ENCODE measurements at regions not wholly inside any gene's neighbourhood (a gene's known extent, or its start where the extent isn't known, plus 50 kb on each side); places are given as distances from the start of the nearest gene placed in this dataset.
"Not testable (repeated sequence)": the region's sequence is repeated elsewhere in the genome, so short reads cannot be mapped to it uniquely, and the experiment has no call there.

- no peak for DNase-seq
Observed at GRCh38 chr1:166703726-166704462, 135.4 kb upstream of the POGK start.

- no peak for DNase-seq
Observed at GRCh38 chr1:166705376-166706289, 133.6 kb upstream of the POGK start.

DNA sequence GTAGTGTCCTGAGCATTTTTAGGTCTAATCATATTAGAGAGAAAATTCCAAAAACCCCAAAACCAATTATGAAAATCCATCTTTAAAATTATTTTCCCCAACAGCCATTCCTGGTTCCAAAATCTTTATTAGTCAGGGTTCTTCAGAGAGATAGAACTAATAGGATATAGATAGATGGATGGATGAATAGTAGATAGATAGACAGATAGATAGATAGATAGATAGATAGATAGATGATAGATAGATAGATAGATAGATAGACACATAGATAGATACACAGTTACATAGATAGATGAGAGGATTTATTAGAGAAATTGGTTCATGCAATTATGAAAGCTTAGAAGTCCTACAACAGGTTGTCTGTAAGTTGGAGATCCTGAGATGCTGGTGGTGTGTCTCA, 122.7 kb upstream of the POGK start:
- DNase-seq: no peak

DNA sequence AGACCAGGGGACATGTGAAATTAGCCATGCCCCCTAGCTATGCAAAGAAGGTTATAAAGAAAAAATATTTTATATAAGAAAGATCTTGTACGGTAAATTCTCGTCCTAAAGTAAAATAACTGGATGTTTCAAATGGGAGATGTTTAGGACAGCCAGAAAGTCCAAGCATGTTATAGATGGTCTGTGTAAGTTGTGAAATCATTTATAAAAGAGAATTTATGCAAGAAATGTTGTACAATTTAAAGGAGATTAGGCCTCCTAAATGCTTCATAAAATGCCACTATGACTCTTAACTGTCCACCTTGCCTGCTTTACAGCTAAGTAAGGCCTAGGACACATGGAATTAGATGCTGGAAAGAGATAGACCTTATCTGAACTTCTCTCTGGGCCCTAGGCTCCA, 118.1 kb upstream of the POGK start:
- DNase-seq: no peak

GRCh38 chr1:166730299-166730888, 108.9 kb upstream of the POGK start:
- DNase-seq: no peak

GRCh38 chr1:166738140-166738539, 101.1 kb upstream of the POGK start:
- DNase-seq: no peak

DNA sequence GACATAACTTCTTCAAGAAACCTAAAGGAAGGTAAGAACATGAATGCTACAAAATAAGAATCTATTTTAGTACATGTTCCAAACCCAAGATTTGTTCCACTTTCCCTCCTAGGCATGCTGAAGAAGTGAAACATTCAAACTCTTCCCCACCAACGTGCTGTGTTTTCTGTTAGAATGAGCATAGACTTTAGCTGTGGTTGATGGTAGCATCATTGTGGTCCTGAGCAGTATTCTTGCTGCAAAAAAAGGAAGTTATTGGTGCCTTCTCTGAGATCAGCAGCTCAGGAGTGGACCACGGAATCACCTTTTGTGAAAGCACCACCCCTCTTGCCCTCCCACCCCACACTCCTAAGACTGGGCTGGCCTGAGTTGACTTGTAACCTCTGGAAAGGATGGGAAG, 100.4 kb upstream of the POGK start:
- no peak for DNase-seq

GRCh38 chr1:166740668-166741276, 98.5 kb upstream of the POGK start:
- DNase-seq: no peak

DNA sequence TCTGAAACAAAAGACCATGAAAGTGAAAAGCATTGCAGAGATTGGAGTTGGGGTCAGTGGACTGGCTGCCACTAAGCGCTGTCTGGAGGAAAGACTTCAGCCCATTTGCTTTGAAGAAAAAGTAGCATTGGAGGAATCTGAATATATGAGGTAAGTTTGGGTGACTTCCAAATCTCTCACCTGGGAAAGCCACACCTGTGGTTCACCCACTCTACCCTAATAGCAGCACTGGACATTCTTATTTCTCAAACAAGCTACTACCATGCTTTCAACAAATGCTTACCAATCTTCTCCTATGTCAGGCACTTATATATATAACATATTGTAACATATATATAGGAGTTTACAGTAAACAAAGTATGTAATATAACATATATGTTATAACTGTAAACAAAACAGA, 76.0 kb upstream of the POGK start:
- DNase-seq: no peak

GRCh38 chr1:166766942-166767341, 72.3 kb upstream of the POGK start:
- DNase-seq: no peak

GRCh38 chr1:166784646-166785045, 54.6 kb upstream of the POGK start:
- not testable (repeated sequence) for DNase-seq

GRCh38 chr1:166785987-166786386, 53.3 kb upstream of the POGK start:
- DNase-seq: no peak

DNA sequence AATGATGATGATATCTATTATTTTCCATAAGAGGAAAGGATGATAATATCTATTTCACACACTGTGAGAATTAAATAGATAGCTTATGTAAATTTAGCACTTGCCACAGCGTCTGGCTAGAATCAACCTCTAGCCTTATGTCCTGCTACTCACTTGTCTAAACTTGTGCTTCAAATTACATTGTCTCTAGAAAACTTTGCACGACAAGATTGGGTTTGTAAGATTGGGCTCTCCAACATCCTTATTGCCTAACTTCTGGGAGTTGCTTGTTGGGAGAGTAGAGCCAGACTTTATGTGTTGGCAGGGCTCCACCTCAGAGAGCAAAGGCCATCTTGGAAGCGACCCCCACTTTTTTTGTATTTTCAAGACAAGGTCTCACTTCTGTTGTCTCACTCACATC, 50.0 kb upstream of the POGK start:
- DNase-seq: no peak
